ENCODE measurements at regions not wholly inside any gene's neighbourhood (a gene's known extent, or its start where the extent isn't known, plus 50 kb on each side); places are given as distances from the start of the nearest gene placed in this dataset.

GRCh38 chr14:99037777-99038430 is 234.1 kb downstream of the BCL11B start:
- TF ChIP-seq EZH2 (IDR thresholded peaks at IDR 0.05; ENCODE audit: borderline replicate concordance) (no peak), CTCF (IDR thresholded peaks at IDR 0.05; ENCODE audit: poor library complexity) (no peak)
